ENCODE measurements at regions not wholly inside any gene's neighbourhood (a gene's known extent, or its start where the extent isn't known, plus 50 kb on each side); places are given as distances from the start of the nearest gene placed in this dataset.
A peak's percentile ranks its signal among the peaks of the same experiment; 100 is the strongest.
"Not testable (repeated sequence)": the region's sequence is repeated elsewhere in the genome, so short reads cannot be mapped to it uniquely, and the experiment has no call there.

GRCh38 chr3:109396806-109397205 lies 59.5 kb upstream of the DPPA4 start:
- Histone ChIP-seq H3K4me3 (ENCODE audit: low read depth, low read length) (no peak overlapping the region), H3K27me3 (ENCODE audit: control insufficient read depth, insufficient read depth, low read length) (no peaks in the 10 kb centered on the region), H3K9me3 (ENCODE audit: control insufficient read depth, insufficient read depth, low read length) (no peaks in the 10 kb centered on the region), H3K36me3 (ENCODE audit: control insufficient read depth, insufficient read depth, low read length) (no peaks in the 10 kb centered on the region), H3K27ac (ENCODE audit: low read depth, low read length) (no peak overlapping the region), H3K4me1 (ENCODE audit: control insufficient read depth, insufficient read depth, low read length) (no peaks in the 10 kb centered on the region)
- no peak for DNase-seq (ENCODE audit: low read depth in 4 of 6, low spot score in 6 of 6)
- 100% methylated on average over 1 of the region's 3 CpGs for WGBS (ENCODE audit: insufficient coverage)

- not testable (repeated sequence) for H3K4me3 ChIP-seq (ENCODE audit: low read depth, low read length); DNase-seq (ENCODE audit: low read depth in 4 of 6, low spot score in 6 of 6); H3K4me1 ChIP-seq (ENCODE audit: control insufficient read depth, insufficient read depth, low read length); H3K27me3 ChIP-seq (ENCODE audit: control insufficient read depth, insufficient read depth, low read length); H3K36me3 ChIP-seq (ENCODE audit: control insufficient read depth, insufficient read depth, low read length); H3K9me3 ChIP-seq (ENCODE audit: control insufficient read depth, insufficient read depth, low read length); H3K27ac ChIP-seq (ENCODE audit: low read depth, low read length)
- 82% methylated on average over 9 of the region's 10 CpGs for WGBS (ENCODE audit: insufficient coverage)
Observed at GRCh38 chr3:109393728-109394127, 56.4 kb upstream of the DPPA4 start.

- Histone ChIP-seq H3K4me1 (ENCODE audit: control insufficient read depth, insufficient read depth, low read length) (no peaks in the 10 kb centered on the region), H3K4me3 (ENCODE audit: low read depth, low read length) (no peak overlapping the region), H3K36me3 (ENCODE audit: control insufficient read depth, insufficient read depth, low read length) (no peaks in the 10 kb centered on the region), H3K27ac (ENCODE audit: low read depth, low read length) (no peak overlapping the region), H3K27me3 (ENCODE audit: control insufficient read depth, insufficient read depth, low read length) (no peaks in the 10 kb centered on the region), H3K9me3 (ENCODE audit: control insufficient read depth, insufficient read depth, low read length) (no peaks in the 10 kb centered on the region)
- DNase-seq (ENCODE audit: low read depth in 4 of 6, low spot score in 6 of 6), result no peak
- WGBS (ENCODE audit: insufficient coverage), result 92% methylated on average over 3 of the region's 3 CpGs
Observed at GRCh38 chr3:109392293-109392692, 54.9 kb upstream of the DPPA4 start.

GRCh38 chr3:109387621-109388020 lies 50.3 kb upstream of the DPPA4 start:
- H3K36me3 ChIP-seq (ENCODE audit: control insufficient read depth, insufficient read depth, low read length), result no peaks in the 10 kb centered on the region
- WGBS (ENCODE audit: insufficient coverage), result no CpG with 5 or more reads among the region's 1 CpG
- DNase-seq (ENCODE audit: low read depth in 4 of 6, low spot score in 6 of 6), result no peak
- no peaks in the 10 kb centered on the region for H3K4me1 ChIP-seq (ENCODE audit: control insufficient read depth, insufficient read depth, low read length)
- H3K27ac ChIP-seq (ENCODE audit: low read depth, low read length), result no peak overlapping the region
- H3K27me3 ChIP-seq (ENCODE audit: control insufficient read depth, insufficient read depth, low read length), result no peaks in the 10 kb centered on the region
- no peak overlapping the region for H3K4me3 ChIP-seq (ENCODE audit: low read depth, low read length)
- no peaks in the 10 kb centered on the region for H3K9me3 ChIP-seq (ENCODE audit: control insufficient read depth, insufficient read depth, low read length)

DNA sequence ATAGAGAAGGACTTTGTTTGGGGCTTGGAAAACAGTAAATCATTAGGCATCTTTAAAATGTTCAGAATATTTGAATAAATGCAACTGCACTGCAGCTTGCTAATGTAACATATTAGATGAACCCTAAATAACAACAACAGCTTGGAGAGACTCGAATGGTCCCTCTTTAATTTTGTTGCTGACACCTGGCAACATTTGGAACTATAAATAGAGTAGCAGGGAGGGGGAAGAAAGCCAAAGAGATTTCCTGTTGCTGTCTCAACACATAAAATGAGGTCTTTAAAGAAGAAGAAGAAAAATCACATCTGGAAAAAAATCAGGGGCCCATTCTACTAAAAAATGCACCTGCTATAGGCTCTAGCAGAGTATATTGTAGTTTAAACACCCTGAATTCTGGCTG lies 49.9 kb upstream of the DPPA4 start:
- Histone ChIP-seq H3K4me3 (ENCODE audit: low read depth, low read length) (no peak overlapping the region), H3K27me3 (ENCODE audit: control insufficient read depth, insufficient read depth, low read length) (no peaks in the 10 kb centered on the region), H3K9me3 (ENCODE audit: control insufficient read depth, insufficient read depth, low read length) (no peaks in the 10 kb centered on the region), H3K4me1 (ENCODE audit: control insufficient read depth, insufficient read depth, low read length) (no peaks in the 10 kb centered on the region), H3K27ac (ENCODE audit: low read depth, low read length) (no peak overlapping the region), H3K36me3 (ENCODE audit: control insufficient read depth, insufficient read depth, low read length) (no peaks in the 10 kb centered on the region)
- peak in 1 of 6 donors; percentile 51 for DNase-seq (ENCODE audit: low read depth in 4 of 6, low spot score in 6 of 6)
- WGBS (ENCODE audit: insufficient coverage), result no CpG with 5 or more reads among the region's 1 CpG
